BJ (cell line): ENCODE measurements at regions not wholly inside any gene's neighbourhood (a gene's known extent, or its start where the extent isn't known, plus 50 kb on each side); places are given as distances from the start of the nearest gene placed in this dataset.

Experiments
- CTCF ChIA-PET: fragments of 350-600 bp; formaldehyde crosslinking; extraction: SDS; loops from one replicate; lab custom pipeline; 2021; ENCODE audit warnings: antibody characterized with exemption, inconsistent platforms; lab: Yijun Ruan, JAX
- POLR2A ChIA-PET: fragments of 300-600 bp; sonication (Branson Sonifier 250); formaldehyde crosslinking; extraction: SDS; loops from one replicate; lab custom pipeline; 2021; ENCODE audit warnings: antibody characterized with exemption; lab: Charles Lee
- DNase-seq: peaks from one replicate; pipeline ENCODE4 v3.0.0-alpha.2; 2011; ENCODE audit warnings: low read depth
- H3K27me3 ChIP-seq: 2 replicates; pipeline ENCODE4 v1.6.0; 2011; ENCODE audit warnings: low read length; ENCODE audit not compliant: control insufficient read depth, insufficient read depth
- H3K36me3 ChIP-seq: 2 replicates; pipeline ENCODE4 v1.5.1; 2011; ENCODE audit warnings: low read length; ENCODE audit not compliant: control insufficient read depth, insufficient read depth
- H3K4me3 ChIP-seq: 2 replicates; pipeline ENCODE4 v1.5.1; 2011; ENCODE audit warnings: low read depth, mild to moderate bottlenecking, control low read depth, low read length
- CTCF ChIP-seq: IDR thresholded peaks from 2 replicates; pipeline ENCODE4 v1.5.1; 2011; ENCODE audit warnings: low read depth, mild to moderate bottlenecking, control low read depth, inconsistent platforms, low read length, moderate library complexity; ENCODE audit not compliant: insufficient read depth

- H3K4me3 ChIP-seq, result no peak overlapping the region
- no peaks in the 10 kb centered on the region for H3K27me3 ChIP-seq
- DNase-seq, result no peak
- ChIA-PET CTCF (no interaction called here), POLR2A (no interaction called here)
- no peak for TF ChIP-seq CTCF
- no peaks in the 10 kb centered on the region for H3K36me3 ChIP-seq
Observed at GRCh38 chr13:57450356-57450755, 181.2 kb upstream of the PCDH17 start.

DNA sequence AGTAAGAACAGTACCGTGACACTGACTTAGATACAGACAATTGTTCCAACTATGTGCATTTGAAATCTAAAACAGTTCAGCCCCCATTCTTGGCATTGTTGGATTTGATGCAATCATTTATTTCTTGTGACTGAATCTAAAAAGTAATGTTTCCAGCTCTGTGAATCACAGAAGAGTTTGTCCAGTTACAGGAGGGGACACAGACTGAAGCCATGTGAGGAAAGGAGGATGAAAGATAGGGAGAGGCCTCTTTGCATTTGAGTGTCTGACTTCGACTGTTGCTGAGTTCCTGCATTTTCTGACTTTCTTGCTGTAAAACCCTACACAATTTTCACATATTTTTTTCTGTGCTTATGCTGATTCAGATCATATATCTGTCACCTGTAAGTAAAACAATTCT lies 179.3 kb upstream of the PCDH17 start:
- H3K4me3 ChIP-seq, result no peak overlapping the region
- no peaks in the 10 kb centered on the region for H3K27me3 ChIP-seq
- no peak for TF ChIP-seq CTCF
- no peak for DNase-seq
- POLR2A ChIA-PET, result no interaction called here
- no peaks in the 10 kb centered on the region for H3K36me3 ChIP-seq
- CTCF ChIA-PET, result no interaction called here

DNA sequence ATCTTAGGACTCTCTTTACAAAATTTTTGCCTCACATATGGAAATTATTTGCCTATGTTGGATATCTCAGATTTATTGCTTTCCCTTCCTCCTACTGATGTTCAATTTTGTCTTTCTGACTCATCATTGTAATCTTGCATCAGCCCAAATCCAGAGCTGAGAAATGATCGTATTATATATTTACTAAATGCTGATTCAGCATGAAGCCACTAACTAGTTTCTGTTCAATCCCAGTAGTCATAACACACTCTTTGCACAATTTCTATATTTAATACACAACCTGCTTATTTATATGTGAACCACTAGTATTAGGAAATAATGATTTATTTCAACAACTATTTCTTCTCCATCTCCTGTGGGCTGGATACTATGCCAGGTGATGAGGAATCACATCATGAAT lies 161.1 kb upstream of the PCDH17 start:
- ChIA-PET CTCF (no interaction called here), POLR2A (no interaction called here)
- H3K4me3 ChIP-seq, result no peak overlapping the region
- no peak for TF ChIP-seq CTCF
- DNase-seq, result no peak
- H3K27me3 ChIP-seq, result no peaks in the 10 kb centered on the region
- H3K36me3 ChIP-seq, result no peaks in the 10 kb centered on the region

DNA sequence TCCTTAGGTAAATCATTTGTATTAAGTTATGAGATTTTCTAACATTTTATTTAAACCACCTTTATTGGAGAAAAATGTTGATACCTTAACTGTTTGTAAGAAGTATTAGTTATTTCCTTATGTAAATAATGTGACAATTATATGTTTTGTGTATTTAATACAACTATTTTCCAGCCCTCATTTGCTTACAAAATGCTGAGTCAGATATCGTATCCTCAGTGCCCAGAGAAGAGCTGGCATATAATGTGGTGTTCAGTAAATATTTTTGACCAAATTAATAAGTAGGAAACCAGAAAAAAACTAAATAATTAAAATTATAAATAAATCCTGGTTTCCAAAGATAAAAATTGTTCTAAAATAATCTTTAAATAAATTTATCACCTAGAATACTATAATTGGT lies 140.2 kb upstream of the PCDH17 start:
- no peaks in the 10 kb centered on the region for H3K27me3 ChIP-seq
- H3K4me3 ChIP-seq, result no peak overlapping the region
- H3K36me3 ChIP-seq, result no peaks in the 10 kb centered on the region
- POLR2A ChIA-PET, result no interaction called here
- CTCF ChIA-PET, result no interaction called here
- TF ChIP-seq CTCF, result no peak
- DNase-seq, result no peak

DNA sequence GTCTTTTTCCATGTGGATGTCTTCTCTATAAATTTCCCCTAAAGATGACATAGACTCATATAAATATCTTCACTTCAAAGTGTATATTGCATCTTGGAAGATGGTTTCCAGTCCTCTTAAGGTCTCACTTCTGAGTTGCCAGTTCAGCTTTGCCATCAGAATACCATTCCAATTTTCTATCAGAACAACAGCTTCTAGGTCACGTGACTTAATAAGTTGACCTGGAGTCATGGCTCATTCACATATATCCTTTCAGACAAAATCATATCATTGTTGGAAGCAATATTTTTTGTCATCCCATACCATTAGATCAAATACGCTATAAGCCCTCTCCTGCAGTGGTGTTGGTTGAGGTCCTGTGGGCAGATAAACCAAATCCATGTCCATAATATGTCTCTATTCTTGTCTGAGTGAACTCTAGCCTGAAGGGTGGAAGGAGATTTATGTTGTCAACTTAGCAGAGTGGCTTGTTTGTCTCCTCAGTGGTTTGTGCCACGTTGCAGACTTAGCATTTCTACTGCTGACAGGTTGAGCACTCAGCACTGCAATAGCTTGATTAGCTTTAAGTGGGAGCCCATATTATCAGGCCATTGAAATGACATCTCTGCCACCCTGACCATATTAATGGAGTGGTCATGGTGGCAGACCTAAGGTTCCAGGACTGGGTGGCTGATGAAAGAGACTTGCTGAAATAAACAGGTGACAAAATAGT lies 123.6 kb upstream of the PCDH17 start:
- no peak for TF ChIP-seq CTCF
- Histone ChIP-seq H3K4me3 (no peak overlapping the region), H3K27me3 (no peaks in the 10 kb centered on the region), H3K36me3 (no peaks in the 10 kb centered on the region)
- ChIA-PET POLR2A (no interaction called here), CTCF (no interaction called here)
- no peak for DNase-seq
